ENCODE measurements at regions not wholly inside any gene's neighbourhood (a gene's known extent, or its start where the extent isn't known, plus 50 kb on each side); places are given as distances from the start of the nearest gene placed in this dataset.
A peak's percentile ranks its signal among the peaks of the same experiment; 100 is the strongest.

DNA sequence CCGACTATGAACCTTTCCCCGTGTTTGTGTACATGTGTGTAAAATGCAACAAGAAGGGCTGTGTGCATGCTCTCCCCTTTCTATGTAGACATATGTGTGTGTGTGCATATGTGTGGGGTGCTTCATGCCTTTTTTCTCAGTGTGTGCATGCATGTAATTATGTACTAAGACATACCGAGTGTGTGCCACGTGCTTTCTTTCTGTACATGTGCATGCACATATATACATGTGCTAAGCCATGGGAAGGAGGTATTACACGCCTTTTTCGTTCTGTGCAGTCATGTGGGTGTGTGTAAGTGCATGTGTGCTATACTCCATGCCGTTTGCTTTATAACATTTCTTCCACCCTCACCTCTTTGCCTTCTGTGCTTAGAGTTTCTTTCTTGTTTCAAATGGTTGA, 544.3 kb downstream of the TNS3 start:
- in situ Hi-C loops (cut with HindIII; ENCODE audit: low pct_unique_long_range_greater_than_20kb, low sequenced_read_pairs): no loop called here
- no peak for DNase-seq (ENCODE audit: low read depth)

DNA sequence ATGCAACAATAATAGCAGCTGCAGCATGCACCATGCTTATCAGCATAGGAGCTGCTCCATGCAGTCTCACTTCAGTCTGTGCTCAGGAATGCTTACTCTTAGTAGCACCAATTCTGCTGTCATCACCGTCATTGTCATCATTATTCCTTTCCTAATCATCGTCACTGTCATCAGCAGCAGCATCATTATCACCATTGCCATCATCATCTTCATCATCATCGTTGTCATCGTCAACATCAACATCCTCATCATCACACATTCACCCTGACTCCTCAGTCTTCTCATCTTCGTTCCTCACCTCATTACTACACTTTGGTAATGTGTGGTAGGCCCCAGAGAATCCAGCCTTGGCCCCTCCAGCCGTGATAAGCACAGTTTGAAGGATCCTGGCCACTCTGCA, 545.0 kb downstream of the TNS3 start:
- DNase-seq (ENCODE audit: low read depth): no peak
- in situ Hi-C loops (cut with HindIII; ENCODE audit: low pct_unique_long_range_greater_than_20kb, low sequenced_read_pairs): no loop called here

DNA sequence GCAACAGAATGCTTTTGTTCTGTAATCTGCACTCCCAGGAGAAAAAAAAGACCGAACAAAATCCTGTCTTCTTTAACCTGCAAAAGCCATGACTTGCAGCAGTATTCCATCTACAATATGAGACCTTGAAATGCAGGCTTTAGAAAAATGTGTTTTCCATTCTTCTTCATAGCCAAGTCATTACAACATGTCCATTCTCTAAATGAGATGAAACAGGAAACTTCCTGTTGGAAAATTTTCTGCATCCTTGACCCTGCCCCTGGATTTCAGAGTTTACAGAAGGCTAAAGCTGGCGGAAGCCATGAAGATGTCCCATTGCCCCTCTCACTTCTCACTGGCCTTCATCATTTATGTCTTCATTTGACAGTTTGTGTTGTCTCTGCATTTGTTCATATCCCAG, 546.4 kb downstream of the TNS3 start:
- in situ Hi-C loops (cut with HindIII; ENCODE audit: low pct_unique_long_range_greater_than_20kb, low sequenced_read_pairs): no loop called here
- no peak for DNase-seq (ENCODE audit: low read depth)

DNA sequence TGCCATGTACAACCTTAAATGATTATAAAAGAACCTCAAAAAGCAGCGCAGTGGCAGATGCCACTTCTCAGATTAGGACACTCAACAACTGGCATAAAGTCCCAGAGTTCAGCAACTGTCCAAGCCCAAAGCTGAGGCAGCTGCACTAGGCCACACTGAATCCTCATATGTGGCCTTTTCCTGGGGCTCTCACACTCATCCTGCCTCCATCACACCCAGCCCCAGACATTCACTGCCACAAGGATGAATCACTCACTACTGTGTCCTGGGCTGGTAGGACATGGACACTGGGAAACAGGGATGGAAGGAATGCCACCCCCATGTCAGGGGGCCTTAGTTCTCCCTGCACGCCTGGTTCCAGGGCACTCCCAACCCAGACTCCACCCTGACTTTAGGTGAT, 547.7 kb downstream of the TNS3 start:
- in situ Hi-C loops (cut with HindIII; ENCODE audit: low pct_unique_long_range_greater_than_20kb, low sequenced_read_pairs): no loop called here
- DNase-seq (ENCODE audit: low read depth): no peak

DNA sequence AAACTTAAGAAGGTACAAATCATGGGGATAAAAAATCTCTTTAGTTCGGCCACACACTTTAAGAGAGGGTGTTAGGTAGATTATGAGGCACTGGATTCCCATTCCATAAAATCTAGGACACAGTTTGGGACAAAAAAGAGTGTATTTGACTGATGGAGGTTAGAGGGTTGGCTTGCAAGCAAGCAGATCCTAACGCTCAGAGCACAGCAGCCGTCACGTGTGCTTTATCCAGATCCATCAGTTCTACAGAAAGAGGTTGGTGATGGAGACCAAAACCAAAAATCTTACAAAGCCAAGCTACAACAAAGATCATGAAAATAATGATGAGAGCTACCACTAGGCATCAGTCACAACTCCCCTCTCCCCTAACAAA, 549.4 kb downstream of the TNS3 start:
- no peak for DNase-seq (ENCODE audit: low read depth)
- in situ Hi-C loops (cut with HindIII; ENCODE audit: low pct_unique_long_range_greater_than_20kb, low sequenced_read_pairs): no loop called here

DNA sequence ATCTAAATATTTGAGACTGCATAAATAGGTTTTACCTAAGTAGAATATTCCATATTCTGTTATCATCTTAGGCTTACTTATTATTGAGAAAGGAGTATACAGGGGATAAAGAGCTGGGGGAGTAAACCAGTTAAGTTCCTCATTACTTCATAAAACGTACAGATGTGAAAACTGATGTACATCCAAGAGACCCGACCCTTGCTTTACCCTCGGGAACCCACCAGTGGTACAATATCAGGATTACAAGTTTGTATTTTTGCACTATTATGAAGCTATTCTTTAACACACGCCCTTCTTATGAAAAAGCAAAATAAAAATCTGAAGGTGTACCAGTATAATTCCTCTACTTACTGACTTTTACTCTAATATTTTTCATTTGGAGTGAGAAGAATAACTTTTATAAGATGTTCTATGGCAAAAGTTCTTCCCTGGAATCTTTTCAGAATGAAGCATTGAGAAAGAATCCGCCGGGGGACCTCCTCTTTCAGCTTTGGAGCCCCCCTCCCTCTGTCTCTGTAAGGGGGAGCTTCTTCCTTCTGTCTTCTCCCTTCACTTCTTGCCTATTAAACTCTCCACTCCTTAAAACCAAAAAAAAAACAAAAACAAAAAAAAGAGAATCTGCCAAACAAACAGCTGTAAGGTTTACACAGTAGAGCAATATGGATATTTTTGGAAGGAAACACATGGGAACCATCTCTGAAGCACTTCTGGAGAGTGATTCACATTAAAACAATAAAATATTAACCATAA, 550.0 kb downstream of the TNS3 start:
- in situ Hi-C loops (cut with HindIII; ENCODE audit: low pct_unique_long_range_greater_than_20kb, low sequenced_read_pairs): no loop called here
- no peak for DNase-seq (ENCODE audit: low read depth)

DNA sequence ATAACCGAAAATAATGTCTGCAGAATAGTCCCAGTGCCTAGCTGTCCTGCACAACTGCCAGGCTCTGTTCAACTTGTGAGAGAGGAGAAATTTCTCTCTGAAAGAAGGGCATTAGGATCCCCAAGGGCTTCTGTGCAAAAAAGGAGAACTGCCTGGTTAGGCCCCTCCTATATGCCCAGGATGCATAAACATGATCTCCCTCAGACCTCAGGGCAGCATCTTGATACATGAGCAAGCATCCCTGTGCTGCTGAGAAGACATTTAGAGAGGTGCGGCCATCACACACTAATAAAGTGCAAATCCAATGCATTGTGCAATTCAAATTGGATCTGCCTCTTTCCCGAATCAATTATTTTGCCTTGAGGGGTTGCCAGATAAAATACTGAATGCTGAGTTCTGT, 553.6 kb downstream of the TNS3 start:
- in situ Hi-C loops (cut with HindIII; ENCODE audit: low pct_unique_long_range_greater_than_20kb, low sequenced_read_pairs): no loop called here
- DNase-seq (ENCODE audit: low read depth): no peak

DNA sequence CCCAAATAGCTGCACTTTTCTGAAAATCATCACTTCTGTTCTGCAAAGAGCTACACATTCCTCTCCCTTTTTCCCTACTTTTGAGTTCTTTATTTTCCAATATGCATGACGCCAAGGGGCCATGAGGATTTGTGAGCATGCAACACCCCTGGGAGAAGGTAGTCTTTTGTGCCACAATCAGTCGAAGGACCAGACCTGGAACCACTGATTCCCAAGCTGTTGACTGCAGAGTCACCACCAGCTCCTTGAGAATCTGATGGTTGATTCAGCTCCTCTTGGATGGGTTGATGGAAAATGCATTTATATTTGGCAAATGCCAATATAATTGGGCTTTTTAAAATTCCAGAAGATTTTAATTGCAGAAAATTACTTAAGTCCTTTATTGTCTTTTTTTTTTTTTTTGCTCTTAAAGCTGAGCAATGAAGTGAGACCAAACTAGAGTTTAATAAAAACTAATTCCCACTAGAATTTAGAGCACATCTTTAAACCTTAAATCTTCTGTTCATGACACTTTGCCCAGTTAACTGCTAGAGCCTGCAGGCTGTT, 554.1 kb downstream of the TNS3 start:
- in situ Hi-C loops (cut with HindIII; ENCODE audit: low pct_unique_long_range_greater_than_20kb, low sequenced_read_pairs): no loop called here
- DNase-seq (ENCODE audit: low read depth): no peak

DNA sequence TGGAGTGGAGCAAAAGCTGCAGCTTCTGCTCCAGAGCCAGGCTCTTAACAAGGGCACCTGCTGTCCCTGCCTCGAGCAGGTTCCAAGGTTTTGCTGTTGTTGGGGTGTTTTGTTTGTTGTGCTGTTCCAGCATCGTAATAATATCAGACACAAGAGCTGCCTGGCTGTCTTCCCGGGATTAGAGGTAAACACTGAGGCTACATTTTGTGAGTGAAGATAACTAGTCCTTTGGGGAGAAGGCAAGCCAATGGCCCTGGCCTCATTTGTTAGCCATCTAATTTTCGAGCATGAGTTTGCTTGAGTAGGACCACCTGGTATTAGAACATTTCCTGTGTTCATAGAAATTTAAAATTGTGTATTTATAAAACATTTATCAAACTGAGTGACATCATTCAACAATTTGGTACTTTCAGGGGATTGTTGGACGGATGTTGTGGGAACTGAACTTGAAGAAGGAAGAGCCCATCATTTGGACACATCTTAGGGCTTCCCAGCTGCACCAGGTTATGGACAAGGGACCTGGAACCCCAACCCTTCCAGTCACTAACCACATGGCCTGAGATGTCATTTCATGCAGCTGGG, 555.0 kb downstream of the TNS3 start:
- in situ Hi-C loops (cut with HindIII; ENCODE audit: low pct_unique_long_range_greater_than_20kb, low sequenced_read_pairs): no loop called here
- DNase-seq (ENCODE audit: low read depth): no peak

DNA sequence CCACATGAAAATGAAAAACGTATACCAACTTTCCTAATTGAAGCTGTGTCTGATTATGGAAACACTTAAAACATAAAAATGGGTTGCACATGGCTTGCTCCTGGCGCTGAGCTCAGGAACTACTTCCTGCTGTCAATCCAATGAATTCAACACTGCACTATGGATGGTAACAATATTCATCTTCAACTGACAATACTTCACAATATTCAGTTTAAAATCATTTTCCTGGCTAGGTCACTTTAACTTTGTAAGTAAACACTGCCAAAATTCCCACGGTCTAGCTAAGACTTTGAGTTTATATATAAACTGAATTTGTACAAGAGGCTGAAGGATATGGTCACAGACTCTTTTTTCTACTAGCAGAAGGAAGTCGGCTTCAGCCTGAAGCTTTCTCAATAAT, 556.9 kb downstream of the TNS3 start:
- DNase-seq (ENCODE audit: low read depth): no peak
- in situ Hi-C loops (cut with HindIII; ENCODE audit: low pct_unique_long_range_greater_than_20kb, low sequenced_read_pairs): no loop called here

DNA sequence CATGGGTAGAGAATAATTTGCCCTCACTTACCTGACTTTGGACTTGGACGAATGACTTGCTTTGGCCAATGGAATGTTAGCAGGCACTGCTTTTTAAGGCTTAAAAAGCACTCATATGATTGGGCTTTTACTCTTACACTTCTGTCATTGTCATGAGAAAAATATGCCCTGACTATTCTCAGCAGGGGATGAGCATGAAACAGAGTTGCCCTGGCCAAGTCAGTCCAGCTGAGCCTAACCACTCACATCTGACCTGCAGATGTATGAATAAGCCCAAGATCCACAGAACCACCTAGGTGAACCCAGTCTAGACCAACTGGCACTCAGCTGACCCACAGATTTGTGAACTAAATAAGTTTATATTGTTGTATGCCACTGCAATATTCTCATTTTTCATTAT, 573.5 kb downstream of the TNS3 start:
- in situ Hi-C loops (cut with HindIII; ENCODE audit: low pct_unique_long_range_greater_than_20kb, low sequenced_read_pairs): no loop called here
- DNase-seq (ENCODE audit: low read depth): no peak

DNA sequence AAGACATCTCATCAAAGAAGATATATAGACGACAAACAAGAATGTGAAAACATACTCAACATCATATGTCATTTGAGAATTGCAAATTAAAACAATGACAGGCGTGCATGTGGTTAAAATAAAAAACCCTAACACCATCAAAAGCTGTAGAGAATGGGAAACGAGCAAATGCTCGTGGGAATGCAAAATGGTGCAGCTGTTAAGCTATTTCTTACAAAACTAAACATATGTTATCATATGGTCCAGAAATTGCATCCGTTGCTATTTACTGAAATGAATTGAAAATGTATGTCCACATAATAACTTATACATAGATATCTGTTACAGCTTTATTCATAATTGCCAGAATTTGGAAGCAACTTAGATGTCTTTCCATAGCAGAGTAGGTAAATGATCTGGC, 574.4 kb downstream of the TNS3 start:
- in situ Hi-C loops (cut with HindIII; ENCODE audit: low pct_unique_long_range_greater_than_20kb, low sequenced_read_pairs): no loop called here
- no peak for DNase-seq (ENCODE audit: low read depth)

DNA sequence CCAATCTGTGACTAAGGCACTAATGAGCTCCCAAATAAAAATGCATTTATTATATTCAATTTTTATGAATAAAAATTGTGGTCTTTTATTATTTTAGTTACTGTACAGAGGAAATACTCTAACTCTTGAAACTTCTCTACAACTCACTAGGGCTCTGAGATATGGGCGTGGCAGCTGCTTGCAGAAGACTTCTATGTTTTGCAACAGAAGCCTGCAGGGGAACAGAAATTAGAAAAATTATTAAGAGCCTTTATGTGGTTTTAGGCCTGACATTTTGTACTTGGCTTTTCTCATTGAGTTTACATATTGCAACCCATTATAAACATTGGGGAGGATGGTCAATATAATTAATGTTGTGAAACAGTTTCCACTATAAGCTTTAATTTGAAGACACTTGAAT, 581.4 kb downstream of the TNS3 start:
- in situ Hi-C loops (cut with HindIII; ENCODE audit: low pct_unique_long_range_greater_than_20kb, low sequenced_read_pairs): no loop called here
- DNase-seq (ENCODE audit: low read depth): no peak

DNA sequence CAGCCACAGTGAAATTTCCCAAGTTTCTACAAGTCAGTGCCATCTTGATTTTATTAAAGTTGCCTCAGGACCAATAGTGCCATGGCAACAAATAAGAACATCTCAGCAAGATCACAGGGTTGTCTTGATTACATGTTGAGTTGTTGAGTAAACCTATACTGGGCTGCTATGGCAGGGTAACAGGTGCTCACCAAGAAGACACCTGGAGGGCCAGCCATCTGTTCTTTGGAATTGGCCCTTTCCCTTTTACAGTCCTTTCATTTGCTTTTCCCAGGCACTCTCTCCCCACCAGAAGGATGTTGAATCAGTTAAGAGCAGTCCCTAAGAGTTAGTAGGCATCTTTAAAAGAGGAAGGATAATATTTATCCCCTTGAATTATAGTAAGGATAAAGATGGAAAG, 582.0 kb downstream of the TNS3 start:
- no peak for DNase-seq (ENCODE audit: low read depth)
- in situ Hi-C loops (cut with HindIII; ENCODE audit: low pct_unique_long_range_greater_than_20kb, low sequenced_read_pairs): no loop called here

DNA sequence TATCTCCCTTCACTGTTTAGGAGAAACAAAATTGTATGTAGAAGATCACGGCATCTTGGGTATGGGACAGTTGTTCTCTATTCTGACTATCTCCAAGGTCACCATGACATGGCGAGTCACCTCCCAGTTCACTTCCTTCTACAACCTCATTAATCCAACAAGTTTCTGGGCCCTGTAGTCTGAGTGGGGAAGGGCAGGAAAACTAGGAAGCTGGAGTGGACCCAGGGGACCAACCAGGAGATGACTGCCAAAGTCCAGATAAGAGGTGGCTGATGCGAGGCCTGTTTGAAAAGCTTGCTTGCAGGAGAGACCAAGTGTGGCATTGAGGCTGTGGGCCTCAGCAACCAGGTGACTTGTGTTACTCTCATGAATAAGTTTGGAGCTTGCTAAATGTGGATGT, 584.9 kb downstream of the TNS3 start:
- in situ Hi-C loops (cut with HindIII; ENCODE audit: low pct_unique_long_range_greater_than_20kb, low sequenced_read_pairs): no loop called here
- DNase-seq (ENCODE audit: low read depth): peak; percentile 4

DNA sequence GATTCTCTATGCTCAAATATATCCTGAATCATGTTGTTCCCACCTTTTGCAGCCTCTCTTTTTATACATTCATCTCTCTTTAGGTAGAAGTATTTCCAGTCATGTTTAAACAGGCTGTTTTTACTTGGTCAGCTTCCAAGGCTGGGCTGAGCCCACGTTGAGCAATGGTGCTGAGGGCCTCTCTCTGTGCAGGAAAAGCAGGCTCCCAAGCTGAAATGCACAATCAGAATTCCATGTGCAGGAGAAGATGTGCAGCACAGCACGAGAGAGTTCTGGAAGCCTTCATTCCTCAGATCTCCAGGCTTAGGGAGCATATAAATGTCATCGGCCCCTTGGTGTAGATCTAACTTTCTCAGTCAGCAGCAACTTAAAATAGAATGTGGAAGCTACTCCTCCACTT, 588.5 kb downstream of the TNS3 start:
- DNase-seq (ENCODE audit: low read depth): no peak
- in situ Hi-C loops (cut with HindIII; ENCODE audit: low pct_unique_long_range_greater_than_20kb, low sequenced_read_pairs): no loop called here

DNA sequence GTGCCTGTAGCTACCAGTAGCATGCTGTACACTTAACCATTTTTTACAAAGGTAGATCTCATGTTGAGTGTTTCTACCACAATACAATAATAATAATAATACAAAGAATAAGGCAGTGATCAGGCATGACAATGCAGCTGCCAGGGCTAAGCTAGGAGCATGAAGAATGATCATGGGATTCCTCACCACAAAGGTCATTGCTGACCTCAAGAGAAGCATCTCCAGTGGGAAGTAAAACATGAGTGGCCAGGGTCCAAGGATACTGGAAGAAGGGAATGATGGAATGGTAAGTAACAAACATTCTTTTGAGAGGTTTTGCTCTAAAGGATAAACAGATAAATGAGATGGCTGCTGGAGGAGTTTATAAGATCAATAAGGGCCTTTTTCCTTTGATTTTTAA, 591.1 kb downstream of the TNS3 start:
- in situ Hi-C loops (cut with HindIII; ENCODE audit: low pct_unique_long_range_greater_than_20kb, low sequenced_read_pairs): no loop called here
- DNase-seq (ENCODE audit: low read depth): no peak

DNA sequence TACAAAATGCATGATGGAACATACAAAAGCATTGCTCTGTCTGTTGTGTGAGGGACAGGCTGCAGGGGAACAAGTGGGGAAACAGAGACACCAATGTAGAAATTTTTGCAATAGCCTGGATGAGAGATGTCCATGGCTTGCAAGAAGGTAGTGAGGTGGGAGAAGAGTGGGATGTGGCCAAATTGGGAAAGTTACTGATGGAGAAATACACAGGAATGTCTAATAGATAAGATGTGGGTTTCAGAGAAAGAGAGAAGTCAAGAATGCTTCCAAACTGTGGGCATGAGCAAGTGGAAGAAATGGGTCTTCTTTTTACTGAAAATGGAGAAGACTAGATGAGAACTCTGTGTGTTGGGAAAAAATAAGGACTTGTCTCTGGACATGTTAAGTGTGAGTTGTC, 592.7 kb downstream of the TNS3 start:
- no peak for DNase-seq (ENCODE audit: low read depth)
- in situ Hi-C loops (cut with HindIII; ENCODE audit: low pct_unique_long_range_greater_than_20kb, low sequenced_read_pairs): no loop called here

DNA sequence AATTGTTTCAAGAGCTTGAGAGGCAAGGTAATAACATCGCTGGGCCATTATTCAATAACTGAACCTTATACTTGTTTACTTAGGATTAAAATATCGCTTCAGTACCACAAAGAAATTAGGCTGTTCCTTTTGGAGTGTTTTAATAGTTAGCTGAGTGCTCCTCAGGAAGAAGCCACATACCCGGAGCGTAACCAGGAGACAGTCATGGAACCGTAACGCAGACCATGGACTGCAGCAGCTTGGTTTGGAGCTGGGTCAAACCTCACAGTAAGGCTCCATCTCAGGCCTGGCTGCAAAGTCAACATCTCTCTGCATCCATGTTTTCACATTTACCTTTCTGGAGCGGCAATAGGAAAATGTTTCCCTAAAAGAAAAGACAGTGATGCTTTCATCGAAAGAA, 599.0 kb downstream of the TNS3 start:
- DNase-seq (ENCODE audit: low read depth): no peak
- in situ Hi-C loops (cut with HindIII; ENCODE audit: low pct_unique_long_range_greater_than_20kb, low sequenced_read_pairs): no loop called here

DNA sequence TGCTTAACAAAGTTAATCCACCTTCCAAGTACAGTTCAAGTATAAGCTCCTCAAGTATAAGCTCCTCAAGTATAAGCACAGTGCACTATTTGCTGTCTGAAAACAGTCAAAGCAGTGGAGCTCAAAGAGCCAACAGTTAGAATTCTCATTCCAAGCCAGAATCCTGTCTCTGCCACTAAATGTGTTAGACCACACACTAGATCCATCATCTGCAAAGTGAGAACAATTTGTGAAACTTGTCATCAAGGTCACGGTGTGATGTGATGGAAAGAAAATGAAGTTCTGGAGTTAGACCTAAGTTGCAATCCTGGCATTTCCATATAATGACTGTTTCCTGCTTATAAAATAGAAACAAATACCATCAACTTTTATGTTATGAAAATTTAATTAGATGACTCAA, 602.5 kb downstream of the TNS3 start:
- no peak for DNase-seq (ENCODE audit: low read depth)
- in situ Hi-C loops (cut with HindIII; ENCODE audit: low pct_unique_long_range_greater_than_20kb, low sequenced_read_pairs): no loop called here

Measured in Caki2 (cell line).